ENCODE measurements at regions not wholly inside any gene's neighbourhood (a gene's known extent, or its start where the extent isn't known, plus 50 kb on each side); places are given as distances from the start of the nearest gene placed in this dataset.

GRCh38 chr1:175873290-175873935, 130.0 kb upstream of the TNR start:
- TF ChIP-seq CTCF (IDR thresholded peaks at IDR 0.05; ENCODE audit: poor library complexity), result no peak
- TF ChIP-seq EZH2 (IDR thresholded peaks at IDR 0.05; ENCODE audit: borderline replicate concordance), result no peak
- no peak for TF ChIP-seq EZH2phosphoT487 (IDR thresholded peaks at IDR 0.05; ENCODE audit: low read depth, severe bottlenecking, unreplicated experiment)

Data from hepatocyte (in vitro differentiated cells).